Glomerular visceral epithelial cell (primary cell): ENCODE measurements at regions not wholly inside any gene's neighbourhood (a gene's known extent, or its start where the extent isn't known, plus 50 kb on each side); places are given as distances from the start of the nearest gene placed in this dataset.
"Not testable (repeated sequence)": the region's sequence is repeated elsewhere in the genome, so short reads cannot be mapped to it uniquely, and the experiment has no call there.

Experiments used
- DNase-seq: peaks from one replicate; pipeline ENCODE4 v3.0.0-alpha.2; 2016; ENCODE audit errors: extremely low spot score

DNA sequence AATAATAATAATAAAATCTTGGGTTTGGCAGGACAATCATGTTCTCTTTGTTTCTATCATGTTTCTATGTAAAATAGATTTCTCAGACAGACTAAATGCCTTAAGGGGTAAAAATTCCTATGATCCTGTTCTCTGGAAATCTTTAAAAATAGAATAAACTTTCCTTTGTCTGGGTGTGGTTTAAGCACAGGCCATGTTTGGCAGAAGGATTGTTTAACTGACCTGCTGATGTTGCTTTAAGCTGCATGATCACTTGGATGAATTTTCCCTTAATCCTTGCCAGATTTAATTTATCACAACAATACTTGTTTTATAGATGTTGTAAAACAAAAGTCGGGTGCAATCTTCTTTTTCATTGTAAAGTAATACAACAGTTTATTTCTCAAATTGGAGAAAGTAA, 341.7 kb upstream of the FAT1 start:
- no peak for DNase-seq

GRCh38 chr4:187065806-187066205, 342.1 kb upstream of the FAT1 start:
- no peak for DNase-seq

DNA sequence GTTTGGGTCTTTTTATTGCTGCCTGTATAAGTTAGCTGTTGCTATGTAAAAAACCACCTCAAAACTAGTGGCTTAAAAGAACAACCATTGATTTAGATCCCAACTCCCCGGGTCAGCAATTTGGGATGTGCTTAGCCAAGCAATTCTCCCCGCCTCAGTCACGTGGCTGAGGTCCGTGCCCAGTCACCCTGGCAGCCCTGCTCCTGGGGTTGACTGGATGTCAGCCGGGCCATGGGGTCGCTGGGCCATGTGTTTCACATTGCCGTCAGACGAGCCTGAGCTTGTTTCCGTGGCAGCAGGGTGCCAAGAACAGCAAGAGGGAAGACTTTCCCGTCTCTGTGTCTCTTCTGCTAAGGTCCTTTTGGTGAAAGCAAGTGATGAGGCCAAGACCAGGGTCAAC, 345.7 kb upstream of the FAT1 start:
- no peak for DNase-seq

- DNase-seq = no peak
Measured at GRCh38 chr4:187070158-187070557, 346.5 kb upstream of the FAT1 start.

DNA sequence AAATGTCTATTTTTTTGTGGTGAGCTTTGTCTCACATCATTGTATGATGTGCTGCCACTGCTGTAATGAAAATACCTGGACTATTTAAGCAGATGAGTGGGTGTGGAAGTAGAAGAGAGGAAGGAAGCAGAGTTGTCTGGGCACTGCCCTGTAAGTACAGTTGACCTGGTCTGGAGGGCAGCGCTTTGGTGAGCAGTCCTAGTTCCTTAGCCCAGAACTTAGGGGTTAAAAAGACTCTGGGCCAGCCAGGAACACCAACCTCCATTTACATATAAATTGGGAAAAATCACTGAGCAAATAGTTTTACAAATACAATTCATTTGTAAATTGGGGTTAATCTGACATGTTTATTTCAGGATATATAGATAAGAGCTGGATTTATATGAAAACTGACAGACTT, 347.1 kb upstream of the FAT1 start:
- DNase-seq = no peak

DNA sequence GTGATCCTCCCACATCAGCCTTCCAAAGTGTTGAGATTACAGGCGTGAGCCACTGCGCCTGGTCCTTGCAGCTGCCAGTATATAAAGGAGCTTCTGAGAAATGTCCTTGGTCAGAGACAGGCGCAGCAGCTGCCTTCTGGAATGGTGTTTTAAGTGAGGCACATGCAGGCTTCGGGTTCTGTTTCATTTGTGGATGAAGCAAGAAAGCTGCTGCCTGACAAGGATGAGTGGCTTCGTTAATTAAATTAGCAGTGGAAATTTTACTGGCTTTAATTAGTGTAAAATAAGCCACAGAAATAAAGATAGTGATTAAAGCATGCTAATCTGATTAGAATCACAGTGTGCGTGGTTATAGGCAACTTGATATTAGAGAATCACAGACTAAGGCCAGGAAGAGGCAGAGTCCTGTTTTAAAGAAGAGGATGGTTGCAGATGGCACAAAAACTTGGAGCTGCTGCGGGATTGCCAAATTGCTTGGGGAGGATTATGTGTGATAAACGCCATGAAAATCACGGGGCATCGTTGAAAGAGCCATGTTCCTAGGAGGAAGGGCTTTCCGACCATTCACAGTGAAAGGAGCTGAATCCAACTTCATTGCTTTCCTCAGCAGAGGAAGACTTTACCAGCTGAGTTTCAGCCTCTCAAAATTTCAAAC, 348.4 kb upstream of the FAT1 start:
- no peak for DNase-seq

DNA sequence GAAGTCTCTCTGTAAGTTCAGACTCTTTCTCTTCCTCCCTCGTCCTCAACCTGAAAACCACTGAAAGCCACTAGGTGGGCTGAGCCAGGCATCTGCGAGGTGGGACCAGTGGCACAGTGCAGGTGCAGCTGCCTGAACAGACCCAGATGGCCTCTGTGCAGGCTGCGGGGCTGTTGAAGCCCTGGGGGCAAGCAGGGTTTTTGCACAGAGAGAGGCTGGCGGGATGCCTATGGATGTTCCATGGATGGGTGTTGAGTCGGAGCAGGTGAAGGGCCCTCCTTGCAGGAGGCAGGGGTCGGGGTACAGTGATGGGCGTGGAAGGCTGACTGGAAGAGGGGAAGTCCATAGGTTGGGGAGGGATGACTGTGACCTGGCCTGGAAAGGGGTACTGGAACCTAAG, 350.2 kb upstream of the FAT1 start:
- DNase-seq = no peak

DNA sequence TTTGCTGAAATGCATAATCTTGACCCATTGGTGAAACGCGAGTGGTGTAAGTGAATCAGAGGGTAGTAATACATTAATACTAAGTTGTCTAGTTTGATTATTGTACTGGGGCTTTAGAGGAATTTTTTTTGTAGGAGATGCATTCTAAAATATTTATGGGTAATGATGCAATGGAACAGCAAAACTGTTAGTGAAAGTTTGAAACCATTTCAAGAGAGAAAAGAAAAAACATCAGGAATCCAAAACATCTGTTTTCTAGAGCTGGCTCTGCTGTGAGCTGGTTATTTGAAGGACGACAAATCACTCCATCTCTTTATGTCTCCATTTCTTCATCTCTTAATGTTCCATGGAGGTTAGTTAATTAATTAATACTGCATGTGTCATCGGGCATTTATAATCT, 351.9 kb upstream of the FAT1 start:
- no peak for DNase-seq

GRCh38 chr4:187077744-187078401, 354.2 kb upstream of the FAT1 start:
- DNase-seq = no peak

DNA sequence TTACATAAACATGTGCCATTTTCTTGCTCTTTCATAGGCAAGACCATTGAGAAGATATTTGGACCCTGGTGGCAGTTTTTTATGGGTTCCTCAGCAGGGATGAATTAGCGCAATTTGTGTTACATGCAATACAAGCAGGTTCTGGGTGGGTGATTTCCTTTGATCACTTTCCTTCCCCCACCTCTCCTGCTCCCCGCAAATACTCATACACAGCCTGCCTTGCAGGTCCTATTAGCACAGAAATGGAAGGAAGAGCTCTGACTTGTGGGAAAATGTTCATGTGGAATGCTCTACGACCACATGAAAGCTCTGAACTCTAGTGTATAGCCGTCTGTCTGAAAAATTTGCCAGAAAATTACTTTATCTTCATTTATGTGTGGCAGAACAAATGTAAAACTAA, 361.0 kb upstream of the FAT1 start:
- DNase-seq = peak; percentile 33

- DNase-seq = no peak
Measured at GRCh38 chr4:187085339-187085738, 361.7 kb upstream of the FAT1 start.

GRCh38 chr4:187086151-187086550, 362.5 kb upstream of the FAT1 start:
- no peak for DNase-seq

DNA sequence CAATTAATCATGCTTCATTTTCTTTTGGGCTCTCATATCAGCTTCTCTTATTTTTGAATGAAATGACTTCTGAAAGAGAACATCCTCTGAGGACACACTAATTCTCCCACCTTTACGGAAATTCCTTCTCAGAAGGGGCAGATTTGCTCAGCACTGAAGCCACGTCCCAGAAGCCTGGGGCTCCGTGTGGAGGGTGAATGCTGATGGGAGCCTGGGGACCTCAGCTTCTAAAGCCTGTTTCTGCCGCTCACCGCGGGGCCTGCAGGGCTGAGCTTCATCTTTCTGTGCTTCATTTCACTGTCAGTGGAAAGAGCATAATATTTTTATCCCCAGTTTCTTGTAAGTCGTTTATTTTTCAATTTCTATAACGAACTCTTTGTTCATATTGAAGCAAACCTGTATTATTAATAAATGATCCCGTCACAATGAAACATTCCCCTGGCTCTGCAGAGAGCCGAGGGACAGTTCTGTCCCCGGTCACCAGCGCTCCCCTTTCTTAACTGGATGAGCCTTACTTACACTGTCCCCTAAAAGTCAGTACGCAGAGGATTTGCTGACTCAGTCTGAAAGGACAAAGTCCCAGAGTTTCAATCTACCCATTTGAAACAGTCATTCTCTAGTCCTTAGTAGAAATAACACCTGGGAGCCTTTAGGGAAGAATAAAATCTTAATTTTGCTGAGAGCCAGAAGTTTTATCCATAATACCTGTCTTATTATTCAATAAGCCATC, 364.6 kb upstream of the FAT1 start:
- DNase-seq = no peak

- DNase-seq = no peak
Measured at GRCh38 chr4:187090401-187090800, 366.7 kb upstream of the FAT1 start.

DNA sequence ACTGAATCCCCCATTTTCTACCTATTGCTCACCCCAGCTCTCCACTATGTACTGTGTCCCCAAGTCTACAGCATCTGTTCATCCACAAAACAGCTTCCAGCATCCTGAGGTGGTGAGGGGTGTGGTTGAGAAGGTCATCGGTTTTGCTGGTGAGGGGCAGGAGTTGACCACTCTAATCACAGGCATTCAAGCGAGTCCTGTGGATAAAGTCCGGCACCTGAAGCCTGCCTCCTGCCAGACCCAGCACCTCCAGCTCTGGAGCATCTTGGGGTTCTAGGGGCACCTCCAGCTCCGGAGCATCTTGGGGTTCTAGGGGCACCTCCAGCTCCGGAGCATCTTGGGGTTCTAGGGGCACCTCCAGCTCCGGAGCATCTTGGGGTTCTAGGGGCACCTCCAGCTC, 367.2 kb upstream of the FAT1 start:
- not testable (repeated sequence) for DNase-seq

GRCh38 chr4:187094144-187094543, 370.5 kb upstream of the FAT1 start:
- no peak for DNase-seq

DNA sequence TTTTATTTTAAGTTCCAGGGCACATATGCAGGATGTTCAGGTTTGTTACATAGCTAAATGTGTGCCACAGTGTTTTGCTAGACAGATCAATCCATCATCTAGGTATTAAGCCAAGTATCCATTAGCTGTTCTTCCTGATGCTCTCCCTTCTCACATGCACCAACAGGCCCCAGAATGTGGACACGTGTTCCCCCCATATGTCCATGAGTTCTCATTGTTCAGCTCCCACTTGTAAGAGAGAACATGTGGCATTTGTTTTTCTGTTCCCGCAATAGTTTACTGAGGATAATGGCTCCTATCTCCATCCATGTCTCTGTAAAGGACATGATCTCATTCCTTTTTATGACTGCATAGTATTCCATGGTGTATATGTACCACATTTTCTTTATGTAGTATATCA, 374.8 kb upstream of the FAT1 start:
- DNase-seq = no peak

DNA sequence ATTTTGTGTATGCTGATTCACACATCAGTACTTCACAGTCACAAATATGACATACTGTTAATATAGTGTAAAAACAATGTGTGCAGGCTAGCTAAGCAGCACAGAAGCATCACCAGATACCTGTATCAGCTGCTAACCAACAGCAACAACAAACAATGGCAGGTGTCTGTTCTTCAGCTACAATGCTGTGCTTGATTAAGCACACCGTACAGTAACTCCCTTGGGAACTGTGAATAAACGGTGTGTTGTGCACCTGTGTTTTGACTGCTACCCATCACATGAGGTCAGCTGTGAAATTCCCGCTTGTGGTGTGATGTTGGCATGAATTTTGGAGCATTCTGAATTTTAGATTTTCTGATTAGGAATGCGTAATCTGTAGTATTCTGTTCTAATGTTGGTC, 379.7 kb upstream of the FAT1 start:
- DNase-seq = peak; percentile 1

GRCh38 chr4:187108845-187109244, 385.2 kb upstream of the FAT1 start:
- no peak for DNase-seq

DNA sequence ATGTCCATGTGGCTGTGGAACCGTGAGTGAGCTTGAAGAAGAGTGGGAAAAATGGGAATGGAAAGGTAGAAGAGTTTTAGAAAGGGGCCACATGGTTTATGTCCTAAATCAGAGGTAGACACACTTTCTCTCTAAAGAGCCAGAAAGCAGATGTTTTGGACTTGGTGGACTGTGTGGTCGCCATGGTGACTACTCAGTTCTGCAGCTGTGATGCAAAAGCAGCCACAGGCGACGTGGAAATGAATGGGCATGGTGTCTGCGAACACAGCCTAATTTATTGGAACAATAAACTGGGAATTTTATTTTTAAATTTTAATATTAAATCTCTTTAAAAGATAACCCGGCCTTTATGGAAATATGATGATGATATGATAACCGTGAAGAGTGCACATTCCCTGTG, 386.0 kb upstream of the FAT1 start:
- DNase-seq = no peak

DNA sequence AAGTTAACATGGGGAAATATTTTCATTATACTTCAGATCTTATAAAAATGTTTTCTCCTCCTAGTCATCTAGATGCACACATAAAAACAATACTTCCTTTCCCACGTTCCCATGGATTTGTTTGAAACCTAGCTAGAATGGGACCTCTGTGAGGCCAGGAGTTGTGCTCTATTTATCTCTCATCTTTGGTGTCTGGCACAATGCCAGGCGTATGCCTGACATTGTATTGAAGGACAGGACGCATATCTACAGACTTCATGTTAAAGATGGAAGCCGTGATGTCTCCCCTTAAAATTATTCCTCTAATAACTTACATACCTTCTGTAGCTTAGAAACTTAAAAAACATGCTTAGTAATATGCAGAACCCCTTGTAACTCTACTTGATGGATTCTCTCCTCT, 394.5 kb upstream of the FAT1 start:
- no peak for DNase-seq

- DNase-seq = no peak
Measured at GRCh38 chr4:187118602-187119120, 395.0 kb upstream of the FAT1 start.

GRCh38 chr4:187124331-187124730, 400.7 kb upstream of the FAT1 start:
- no peak for DNase-seq
